ENCODE measurements at regions not wholly inside any gene's neighbourhood (a gene's known extent, or its start where the extent isn't known, plus 50 kb on each side); places are given as distances from the start of the nearest gene placed in this dataset.

- TF ChIP-seq CTCF (tag by site-specific recombination; IDR thresholded peaks at IDR 0.05) (no peak), ZNF549 (tag by site-specific recombination; IDR thresholded peaks at IDR 0.05) (no peak)
Measured at GRCh38 chrX:42366181-42366580, 411.8 kb downstream of the PPP1R2C start.

Measured in HEK293 (cell line).